ENCODE measurements at regions not wholly inside any gene's neighbourhood (a gene's known extent, or its start where the extent isn't known, plus 50 kb on each side); places are given as distances from the start of the nearest gene placed in this dataset.

DNA sequence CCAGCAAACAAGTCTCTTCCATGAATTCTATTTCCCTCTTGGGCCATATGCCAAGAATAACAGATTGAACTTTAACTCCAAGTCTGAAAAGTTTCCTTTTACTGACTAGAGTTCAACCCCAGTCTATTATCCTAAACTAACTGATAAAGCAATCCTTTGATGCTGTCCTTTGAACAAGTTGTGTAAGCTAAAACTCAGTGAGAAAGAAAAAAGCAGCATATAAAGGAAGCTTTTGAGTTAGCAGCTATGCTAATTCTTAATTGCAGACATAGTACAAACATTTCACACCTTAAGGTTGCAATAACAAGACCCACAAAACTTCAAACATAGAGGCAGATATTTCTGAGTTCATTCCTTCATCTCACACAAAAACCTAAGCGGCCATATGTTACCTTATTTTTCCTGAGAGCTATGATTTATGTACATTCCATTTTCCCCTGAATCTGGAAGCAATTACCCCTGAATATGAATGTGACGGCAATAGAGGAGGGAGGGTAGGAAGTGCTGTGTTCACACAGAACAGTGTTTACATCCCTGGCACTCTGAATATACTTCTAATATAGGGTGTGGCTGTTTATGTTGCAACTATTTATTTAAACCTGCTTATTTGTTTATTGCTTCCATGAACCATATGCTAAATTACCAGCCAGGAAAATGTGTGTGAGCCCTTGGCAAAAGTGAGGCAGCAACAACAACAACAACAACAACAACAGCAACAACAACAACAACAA is 180.6 kb downstream of the IRS1 start:
- DNase-seq = no peak

DNA sequence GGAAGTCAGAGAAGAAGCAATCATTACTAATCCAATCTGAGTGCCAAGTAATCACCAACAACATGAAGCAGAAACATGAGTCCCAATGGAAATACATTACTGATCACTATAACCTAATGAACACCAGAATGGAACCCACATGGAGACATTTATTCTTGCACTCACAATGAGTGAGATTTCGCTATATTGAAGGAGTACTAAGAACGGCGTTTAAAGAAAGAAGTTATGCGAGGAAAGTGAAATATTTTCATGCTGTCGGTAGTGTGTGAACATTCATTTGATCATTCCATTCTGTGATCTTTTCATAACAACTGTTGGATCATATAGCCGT is 181.1 kb downstream of the IRS1 start:
- no peak for DNase-seq

DNA sequence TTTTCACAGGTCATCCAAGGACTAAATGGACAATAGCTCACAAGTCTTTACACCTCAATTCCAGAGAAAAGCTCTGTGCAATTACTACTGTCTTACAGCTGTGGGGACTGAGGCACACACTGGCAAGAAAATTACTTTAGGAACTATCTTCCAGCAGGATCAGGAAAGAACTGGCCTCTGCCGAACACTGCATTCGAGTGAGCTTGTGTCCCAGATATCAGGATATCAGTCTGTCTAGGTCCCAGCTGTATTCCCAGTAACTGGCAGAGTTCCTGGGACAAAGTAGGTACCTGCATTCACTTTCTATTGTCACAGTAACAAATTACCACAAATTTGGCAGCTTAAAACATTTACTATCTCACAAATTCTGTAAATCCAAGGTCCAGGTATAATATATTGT is 183.7 kb downstream of the IRS1 start:
- no peak for DNase-seq

DNA sequence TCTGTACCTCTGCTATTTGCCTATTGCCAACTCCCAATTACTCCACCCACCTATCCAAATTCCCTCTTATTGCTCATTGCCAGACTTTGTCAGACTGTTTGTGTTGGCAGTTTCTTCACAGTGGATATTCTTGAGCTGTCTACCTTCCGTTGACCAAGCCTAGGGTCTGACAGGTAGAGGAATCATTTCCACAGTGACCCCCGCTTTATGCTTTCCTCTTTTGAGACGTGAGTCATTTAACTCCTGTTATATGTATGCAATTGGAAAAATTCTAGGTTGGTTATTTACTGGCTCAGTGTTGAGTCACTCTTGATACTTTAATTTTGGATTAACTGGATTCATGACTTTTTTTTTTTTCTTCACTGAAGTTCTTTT is 187.7 kb downstream of the IRS1 start:
- no peak for DNase-seq

DNA sequence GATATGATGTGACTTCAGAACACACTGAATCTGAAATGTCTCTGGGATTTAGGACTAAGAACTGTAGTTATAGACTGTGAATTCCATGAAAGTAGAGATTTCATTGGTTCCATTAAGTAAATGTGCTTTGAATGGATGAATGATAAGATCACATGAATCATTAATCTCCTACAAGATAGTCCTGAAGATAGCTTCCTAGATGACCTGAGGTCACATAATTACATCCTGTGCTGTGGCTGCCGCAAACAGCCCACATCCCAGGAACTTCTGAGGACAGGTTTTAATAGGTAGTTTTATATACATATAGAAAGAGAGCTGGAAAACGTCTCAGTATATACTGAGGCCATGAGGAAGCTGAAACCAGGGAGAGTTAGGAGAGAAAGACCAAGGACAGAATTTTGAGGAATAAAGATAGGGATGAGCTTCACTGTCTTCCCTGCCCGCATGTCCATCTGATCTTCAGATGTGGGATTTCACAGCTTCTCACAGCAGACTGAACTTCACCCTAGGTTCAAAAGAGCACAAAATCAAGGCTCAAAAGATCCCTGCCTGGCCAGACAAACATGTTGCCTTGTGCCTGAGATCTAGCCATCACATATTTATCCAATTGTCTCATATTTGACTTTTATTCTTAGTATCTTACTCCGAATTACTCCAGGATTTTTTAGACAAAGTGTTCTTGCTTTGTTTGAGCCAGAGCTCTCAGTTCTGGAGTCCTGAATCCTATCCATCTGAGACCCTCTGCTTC is 188.2 kb downstream of the IRS1 start:
- no peak for DNase-seq

DNA sequence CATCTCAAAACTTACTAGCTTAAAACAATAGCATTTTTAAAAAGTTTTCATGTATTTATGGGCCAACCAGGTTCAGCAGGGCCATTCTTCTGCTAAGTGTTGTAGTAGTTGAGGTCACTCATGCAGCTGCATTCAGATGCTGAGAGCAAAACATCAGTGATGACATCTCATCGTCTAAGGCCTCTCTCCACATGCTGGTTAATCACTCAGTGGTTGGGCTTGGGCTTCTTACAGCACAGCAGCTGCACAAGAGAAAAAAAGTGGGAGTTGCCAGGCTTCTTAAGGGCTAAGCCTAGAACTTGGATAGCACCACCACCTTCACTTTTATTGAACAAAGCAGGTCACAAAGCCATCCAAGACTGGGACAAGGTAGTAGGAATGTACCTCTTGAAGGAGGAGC is 190.3 kb downstream of the IRS1 start:
- no peak for DNase-seq

DNA sequence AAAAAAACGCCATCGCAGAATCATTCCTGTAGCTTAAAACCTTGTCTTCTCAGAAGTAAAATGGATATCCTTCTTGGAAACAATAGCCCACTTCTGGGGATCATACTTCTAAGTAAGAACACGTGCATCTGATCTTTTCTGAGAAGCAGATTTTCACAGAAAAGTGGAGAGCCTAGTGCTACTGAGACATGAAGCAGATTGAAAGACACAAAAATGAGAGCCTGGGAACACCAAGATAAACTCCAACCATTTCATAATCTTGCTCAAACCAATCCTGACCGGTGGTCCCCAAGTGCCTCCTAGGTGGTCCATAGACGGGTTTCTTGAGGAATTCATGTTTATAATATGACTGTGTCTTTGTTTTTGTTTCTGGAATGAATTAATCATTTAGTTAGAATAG is 191.2 kb downstream of the IRS1 start:
- DNase-seq = no peak

DNA sequence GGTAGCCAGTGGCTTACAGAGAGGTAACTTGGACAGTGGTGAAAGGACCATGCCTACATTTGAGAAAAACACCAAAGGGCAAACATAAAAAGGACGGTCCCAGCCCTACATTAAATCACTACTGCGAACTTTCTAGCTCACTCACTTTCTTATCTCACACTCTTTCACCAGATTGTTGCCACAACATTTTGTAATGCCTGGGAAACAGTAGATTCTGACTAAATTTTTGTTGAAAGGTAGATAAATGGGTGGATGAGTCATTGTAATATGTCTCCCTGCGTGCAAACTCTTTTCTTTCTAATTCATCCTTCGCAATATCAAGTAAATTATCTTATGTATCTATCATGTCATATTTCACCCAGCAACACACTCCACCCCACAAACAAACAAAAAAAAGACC is 192.2 kb downstream of the IRS1 start:
- no peak for DNase-seq

DNA sequence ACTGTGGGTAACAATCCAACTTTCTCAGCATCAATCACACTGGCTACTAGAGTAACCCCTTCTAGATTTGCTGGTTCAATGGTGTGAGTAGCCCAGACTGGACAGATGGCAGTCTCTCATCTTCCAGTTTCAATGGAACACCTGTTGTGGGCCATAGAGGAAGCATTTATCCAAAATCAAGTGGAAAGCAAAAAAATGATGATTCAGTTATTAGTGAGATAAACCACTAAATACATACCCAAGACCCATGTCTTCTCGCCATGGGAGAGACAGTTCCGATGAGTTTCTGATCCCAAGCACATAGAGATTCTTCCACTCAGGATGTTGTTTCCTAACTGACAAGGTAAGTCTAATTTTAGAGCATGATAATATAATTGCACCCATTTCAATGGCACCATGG is 194.0 kb downstream of the IRS1 start:
- no peak for DNase-seq

DNA sequence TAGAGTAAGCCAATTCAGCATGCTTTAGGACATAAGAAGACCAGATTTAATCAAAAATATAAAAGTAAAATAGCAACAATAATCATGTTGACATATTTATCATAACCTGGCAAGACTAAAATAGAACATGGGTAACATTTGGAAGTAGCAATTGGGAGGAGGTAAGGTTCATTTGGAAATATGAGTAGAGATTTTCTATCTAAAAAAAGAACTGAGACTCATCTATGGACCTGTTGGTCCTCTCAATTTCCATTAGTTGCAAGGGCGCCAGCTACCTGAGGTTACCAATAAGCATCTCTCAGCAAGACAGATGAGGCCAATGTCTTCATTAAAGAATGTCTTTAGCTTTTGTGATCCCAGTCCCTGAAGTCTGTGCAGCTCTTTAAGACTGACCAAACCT is 196.0 kb downstream of the IRS1 start:
- no peak for DNase-seq

DNA sequence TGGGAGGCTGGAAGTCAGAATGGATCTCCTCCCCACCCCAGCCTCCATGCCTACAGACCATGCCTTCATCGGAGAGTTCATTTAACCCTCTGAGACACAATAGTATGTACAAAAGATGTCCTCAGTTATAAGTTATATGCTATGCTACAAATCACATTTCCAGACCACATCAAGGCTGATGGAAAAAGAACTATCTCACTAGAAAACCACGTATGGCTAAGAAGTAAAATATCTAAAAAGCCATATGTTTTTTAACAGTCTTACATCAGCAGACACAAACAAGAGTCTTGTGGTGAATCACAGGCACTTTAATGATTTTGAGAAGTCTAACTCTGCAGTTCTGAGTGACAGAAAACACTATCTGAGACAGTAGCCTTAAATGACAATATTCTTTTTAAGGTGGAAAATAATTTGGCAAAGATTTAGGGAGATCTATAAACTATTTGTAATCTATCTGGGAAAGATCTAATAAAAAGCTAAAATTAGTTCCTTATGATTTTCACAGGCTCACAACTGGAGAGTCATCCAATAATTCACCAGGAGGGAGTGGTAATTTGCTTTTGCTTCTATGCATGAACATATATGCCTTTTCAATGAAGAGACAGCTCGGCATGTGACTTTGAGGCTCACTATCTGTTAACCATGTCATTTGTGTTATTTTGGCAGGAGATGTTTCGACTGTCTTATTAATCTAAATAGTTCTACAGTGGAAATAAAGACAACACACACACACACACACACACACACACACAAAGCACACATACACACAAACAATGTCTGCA is 197.5 kb downstream of the IRS1 start:
- DNase-seq = no peak

DNA sequence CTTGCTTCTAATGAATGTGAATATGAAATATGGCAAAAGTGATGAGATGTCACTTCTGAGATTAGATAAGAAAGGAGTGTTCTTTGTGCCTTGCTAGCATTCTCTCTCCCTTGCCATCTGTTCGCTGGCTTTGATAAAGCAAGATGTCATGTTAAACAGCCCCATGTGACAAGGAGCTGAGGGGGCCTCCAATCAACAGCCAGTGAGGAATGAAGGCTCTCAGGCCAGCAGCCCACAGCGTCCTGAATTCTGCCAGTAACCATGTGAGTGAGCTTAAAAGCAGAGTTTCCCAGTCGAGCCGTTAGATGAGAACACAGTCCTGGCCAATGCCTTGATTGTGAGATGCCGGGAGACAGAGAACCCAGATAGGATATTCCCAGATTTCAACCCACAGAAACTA is 198.8 kb downstream of the IRS1 start:
- no peak for DNase-seq

DNA sequence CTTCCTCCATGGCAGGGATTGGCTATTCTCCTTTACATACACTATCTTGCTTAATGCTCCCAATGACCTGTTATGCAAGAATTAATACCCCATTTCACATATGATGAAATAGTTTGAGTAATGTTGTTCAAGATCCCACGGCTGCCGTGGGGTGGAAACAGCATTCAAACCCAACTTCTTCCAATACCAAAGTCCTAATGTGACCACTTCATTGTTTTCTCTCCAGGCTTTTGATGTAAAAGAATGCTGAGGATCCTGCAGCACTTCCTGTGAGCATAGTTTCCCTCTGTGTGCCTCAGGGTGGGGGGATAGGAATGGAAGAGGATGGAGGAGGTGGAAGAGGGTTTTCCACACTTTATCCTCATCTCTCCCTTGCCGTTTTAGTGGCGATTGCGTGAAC is 199.4 kb downstream of the IRS1 start:
- no peak for DNase-seq

DNA sequence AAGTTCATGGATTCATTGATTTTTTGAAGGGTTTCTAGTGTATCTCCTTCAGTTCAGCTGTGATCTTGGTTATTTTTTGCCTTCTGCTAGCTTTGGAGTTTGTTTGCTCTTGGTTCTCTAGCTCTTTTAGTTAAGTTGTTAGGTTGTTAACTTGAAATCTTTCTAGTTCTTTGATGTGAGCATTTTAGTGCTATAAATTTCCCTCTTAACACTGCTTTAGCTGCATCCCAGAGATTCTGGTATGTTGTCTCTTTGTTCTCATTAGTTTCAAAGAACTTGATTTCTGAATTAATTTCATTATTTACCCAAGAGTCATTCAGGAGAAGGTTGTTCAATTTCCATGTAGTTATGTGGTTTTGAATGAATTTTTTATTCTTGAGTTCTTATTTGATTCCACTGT is 210.6 kb downstream of the IRS1 start:
- DNase-seq = no peak

DNA sequence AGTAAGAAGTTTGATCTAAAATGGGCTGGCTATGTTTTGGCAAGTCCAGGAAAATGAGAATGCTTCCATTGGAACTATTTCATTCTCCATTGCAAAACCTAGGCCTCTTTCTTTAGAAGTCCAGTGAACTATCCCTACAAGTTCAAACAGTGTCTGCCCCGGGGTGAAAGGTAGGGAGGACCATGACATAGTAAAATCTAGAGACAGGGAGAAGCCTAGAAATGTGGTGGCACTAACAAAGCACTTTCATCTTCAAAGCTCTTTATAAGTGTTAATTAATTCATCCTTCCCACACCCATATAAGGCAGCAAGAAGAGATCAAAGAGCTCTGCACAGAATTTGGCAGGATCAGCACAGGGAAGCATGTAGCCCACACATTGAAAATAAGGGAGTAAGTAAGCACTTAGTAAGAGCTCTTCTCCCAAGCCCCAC is 214.5 kb downstream of the IRS1 start:
- no peak for DNase-seq

DNA sequence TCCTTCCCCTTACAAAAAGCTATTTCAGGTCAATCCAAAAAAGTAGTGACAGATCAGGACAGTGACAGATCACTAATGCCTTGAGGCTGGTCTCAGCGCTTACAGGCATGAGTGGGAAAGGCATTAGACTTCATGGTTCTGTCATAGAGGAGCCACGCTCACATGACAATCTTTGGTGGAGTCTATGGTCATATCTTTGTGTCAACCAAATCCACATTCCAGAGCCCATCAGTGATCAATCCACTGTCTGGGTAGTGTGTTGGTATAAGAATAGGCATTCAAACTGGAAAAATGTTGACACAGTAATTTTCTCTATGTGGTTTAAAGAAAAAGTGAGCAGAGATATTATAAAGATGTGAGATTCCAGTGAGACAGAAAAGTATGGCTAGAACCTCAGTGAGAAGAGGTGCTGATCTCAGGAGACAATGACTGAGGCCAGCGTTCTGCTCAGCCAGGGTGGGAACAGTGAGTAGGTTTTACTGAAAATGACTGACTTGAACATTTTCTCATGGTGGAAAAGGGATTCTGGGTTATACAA is 215.0 kb downstream of the IRS1 start:
- no peak for DNase-seq

DNA sequence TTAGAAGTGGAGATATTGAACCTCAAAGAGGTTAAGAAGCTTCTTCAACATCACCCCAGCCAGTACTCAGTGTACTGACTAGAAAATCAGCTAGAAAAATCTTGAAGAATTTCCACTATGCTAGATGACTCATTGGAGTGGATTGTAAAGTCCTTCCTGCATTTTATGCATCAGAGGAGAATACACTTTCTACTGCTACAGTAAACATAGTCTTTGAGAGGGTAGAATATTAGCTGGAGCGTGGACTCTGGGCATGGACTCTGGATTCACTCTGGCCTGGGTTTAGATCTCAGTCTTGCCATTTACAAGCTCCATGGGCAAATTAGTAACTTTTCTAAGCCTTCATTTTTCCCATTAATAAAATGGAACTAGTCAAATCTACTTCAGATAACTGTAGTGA is 215.9 kb downstream of the IRS1 start:
- DNase-seq = no peak

DNA sequence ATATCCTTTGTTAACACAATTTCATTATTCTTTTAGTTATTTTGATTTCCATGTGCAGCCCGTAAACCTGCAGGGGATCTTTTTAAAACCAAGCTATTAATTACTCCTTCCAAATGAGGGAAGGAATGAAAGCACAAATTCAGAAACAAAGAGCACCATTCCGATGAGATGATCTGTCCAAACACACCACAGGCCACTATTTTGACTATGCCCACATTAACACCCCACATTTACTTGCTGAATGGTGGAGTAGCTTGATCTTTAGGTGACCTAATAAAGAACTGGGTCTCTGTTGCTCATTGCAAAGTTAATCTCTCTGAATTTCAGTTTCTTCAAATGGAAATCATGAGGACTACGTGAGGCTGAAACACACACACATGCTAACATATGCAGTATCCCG is 218.0 kb downstream of the IRS1 start:
- DNase-seq = no peak

DNA sequence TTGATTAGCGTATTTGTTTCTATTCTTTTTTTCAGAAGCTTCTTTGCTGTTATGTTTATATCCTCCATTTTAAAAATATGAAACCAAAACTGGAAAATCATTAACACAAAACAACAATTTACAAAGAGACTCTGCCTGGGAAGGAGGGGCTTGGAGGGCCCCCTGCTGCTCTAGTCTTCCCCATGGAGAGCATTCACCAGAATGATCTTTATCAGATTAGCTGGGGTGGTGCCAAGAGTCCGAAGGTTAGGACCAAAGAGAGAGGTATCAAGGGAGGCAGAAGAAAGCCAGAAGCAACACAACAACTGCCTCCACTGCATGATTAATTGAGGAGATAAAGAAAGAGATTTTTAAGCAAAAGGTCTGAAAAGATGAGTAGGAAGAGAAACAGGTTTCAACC is 218.6 kb downstream of the IRS1 start:
- DNase-seq = no peak

DNA sequence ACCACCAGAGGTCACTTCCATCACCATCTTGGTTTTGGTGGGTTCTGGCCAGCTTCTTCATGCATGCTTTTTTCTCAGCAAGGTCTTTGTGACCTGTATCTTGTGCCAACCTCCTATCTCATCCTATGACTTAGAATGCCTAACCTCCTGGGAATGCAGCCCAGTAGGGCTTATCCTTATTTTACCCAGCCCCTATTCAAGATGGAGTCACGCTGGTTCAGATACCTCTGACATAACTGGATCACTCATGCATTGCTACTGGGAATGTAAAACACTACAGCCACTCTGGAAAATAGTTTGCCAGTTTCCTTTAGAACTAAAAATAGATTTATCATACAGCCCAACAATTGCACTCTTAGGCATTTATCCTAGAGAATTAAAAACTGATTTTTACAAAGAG is 219.2 kb downstream of the IRS1 start:
- no peak for DNase-seq

DNA sequence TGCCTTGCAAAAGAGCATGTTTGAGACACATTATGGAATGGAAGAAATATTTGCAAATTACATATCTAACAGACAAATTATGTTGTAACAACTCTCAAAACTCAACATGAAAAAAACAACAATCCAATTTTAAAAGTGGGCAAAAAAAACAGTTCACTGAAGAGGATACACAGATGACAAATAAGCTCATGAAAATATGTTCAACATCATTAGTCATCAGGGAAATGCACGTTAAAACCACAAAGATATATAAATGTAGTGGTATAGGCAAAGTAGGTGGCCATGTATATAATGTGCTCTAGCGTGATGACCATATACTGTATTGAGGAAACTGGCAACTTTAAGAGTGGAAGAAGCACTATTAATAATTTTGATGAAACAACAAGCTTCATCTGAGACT is 220.1 kb downstream of the IRS1 start:
- DNase-seq = no peak

DNA sequence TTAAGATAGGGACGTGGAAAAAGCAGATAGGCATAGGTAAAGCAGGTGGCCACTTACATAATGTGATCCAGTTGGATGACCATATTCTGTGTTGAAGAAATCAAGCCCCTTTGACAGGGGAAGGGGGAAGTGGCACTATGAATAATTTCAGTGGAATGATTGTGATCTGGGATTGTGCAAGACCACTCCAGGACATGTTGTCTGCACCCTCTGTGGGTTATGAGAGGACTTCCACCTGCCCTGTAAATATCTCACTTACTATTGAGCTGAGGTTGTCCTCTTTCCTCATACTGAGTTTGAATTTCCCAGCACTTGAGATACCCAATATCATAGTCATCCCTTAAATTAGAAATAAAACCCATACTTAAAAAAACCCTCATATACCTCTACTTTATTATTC is 220.7 kb downstream of the IRS1 start:
- DNase-seq = no peak

DNA sequence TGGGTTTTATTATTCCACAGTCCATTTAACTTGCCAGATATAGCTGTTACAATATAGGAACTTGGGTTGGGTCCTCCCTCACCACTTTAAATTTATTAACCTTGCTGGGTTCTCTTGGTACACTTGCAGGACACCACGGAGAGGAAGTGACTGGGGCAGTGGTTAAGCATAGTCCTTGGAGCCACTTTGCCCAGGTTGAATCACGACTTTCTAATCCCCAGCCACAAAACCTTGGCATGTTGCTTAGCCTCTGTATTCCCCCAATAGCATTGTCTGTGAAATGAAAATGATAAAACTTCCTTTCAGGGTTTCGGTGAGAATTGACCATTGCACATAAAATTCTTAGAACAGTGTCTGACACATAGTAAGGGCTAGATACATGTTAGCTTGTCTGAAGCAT is 221.2 kb downstream of the IRS1 start:
- no peak for DNase-seq

DNA sequence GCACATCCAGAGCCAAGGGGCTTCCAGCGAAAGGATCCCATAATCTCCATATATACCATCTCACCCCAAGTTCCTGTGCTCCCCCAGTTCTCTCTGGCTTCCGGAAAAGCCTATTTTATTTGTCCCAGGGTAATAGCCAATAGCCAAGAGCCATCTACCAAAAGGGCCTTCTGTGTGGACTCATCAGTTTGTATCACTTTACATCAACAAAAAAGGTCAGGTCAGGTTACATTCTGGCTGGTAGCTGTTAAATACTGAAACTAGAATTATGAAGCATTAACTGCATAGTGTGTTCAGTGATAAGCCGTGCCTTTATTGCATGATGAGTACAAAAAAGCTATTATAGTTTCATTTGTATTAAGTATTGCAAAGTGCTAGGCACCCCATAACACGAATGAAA is 223.7 kb downstream of the IRS1 start:
- no peak for DNase-seq
